ENCODE measurements at regions not wholly inside any gene's neighbourhood (a gene's known extent, or its start where the extent isn't known, plus 50 kb on each side); places are given as distances from the start of the nearest gene placed in this dataset.

DNA sequence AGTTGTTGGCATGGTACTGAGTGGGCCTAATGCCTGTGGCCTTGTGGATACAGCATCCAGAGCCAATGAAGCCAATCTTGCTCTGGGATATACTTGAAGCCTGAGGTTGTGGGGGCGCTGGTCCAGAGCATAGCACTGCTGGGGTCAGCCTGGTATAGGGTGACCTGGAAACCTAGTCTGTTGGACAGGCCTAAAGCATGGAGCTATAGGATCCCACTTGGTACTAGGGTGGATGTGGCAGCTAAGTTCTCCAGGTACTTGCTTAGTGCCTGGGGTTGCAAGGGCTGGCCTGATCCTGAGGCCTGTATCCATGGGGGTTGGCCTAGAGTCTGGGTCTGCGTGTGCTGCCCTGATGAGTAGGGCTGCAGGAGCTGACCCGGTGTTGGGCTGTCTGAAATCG lies 1168.2 kb upstream of the C9orf72 start:
- H3K27me3 ChIP-seq (ENCODE audit: control insufficient read depth in 1 of 2, insufficient read depth in 2 of 2, low read length in 2 of 2): no peaks in the 10 kb centered on the region
- DNase-seq (ENCODE audit: low spot score) (no peak), FAIRE-seq (no peak), ATAC-seq (no peak)
- in situ Hi-C loops (cut with HindIII; ENCODE audit: extremely low pct_ligation_motif_present, low pct_unique_long_range_greater_than_20kb) (no loop called here), intact Hi-C loops (cut with micrococcal nuclease; ENCODE audit: unreplicated experiment) (no loop called here)
- CTCF ChIA-PET (ENCODE audit: low intra/inter-chr PET ratio, low total read pairs): no interaction called here
- H3K9ac ChIP-seq (ENCODE audit: insufficient read depth, low read depth, low read length): no peak overlapping the region
- no peaks in the 10 kb centered on the region for H4K20me1 ChIP-seq (ENCODE audit: insufficient read depth, low read length)
- POLR2A ChIA-PET: no interaction called here
- H3K4me3 ChIP-seq (replicated peaks in 1 of 3; ENCODE audit: insufficient read depth in 1 of 3, low read depth in 2 of 3, low read length in 3 of 3): no peak overlapping the region
- no peak overlapping the region for H3K4me2 ChIP-seq (ENCODE audit: low read depth, low read length)
- H3K36me3 ChIP-seq (replicated peaks in 1 of 2; ENCODE audit: control insufficient read depth in 1 of 2, insufficient read depth in 2 of 2, low read length in 2 of 2): no peaks in the 10 kb centered on the region
- peaks cover 12% of the 10 kb centered on the region for H3K9me3 ChIP-seq (ENCODE audit: low read length)
- H3K27ac ChIP-seq (ENCODE audit: extremely low read length, insufficient read depth, low read length): no peak overlapping the region
- BruUV-seq (replicated peaks): no TSS peak
- H2AFZ ChIP-seq (ENCODE audit: low read length): no peak overlapping the region
- H3K4me1 ChIP-seq (ENCODE audit: insufficient read depth, low read length): no peaks in the 10 kb centered on the region
- no peaks in the 10 kb centered on the region for H3K79me2 ChIP-seq (ENCODE audit: insufficient read depth, low read length)
- WGBS (ENCODE audit: low lambda C conversion rate): 7% methylated on average over 3 of the region's 4 CpGs
- TF ChIP-seq ZNF256 (CRISPR knock-in tag; conservative IDR thresholded peaks at IDR 0.05) (no peak), LCORL (IDR thresholded peaks at IDR 0.05) (no peak), LCORL (CRISPR knock-in tag; IDR thresholded peaks at IDR 0.05) (no peak), EED (CRISPR knock-in tag; IDR thresholded peaks at IDR 0.05) (no peak), ZNF24 (IDR thresholded peaks at IDR 0.05) (no peak), ARNT (IDR thresholded peaks at IDR 0.05) (no peak), ASH2L (IDR thresholded peaks at IDR 0.05; ENCODE audit: insufficient read length, low read depth, low read length) (no peak), NR2F2 (IDR thresholded peaks at IDR 0.05; ENCODE audit: borderline replicate concordance, low read depth) (no peak), MXD4 (CRISPR knock-in tag; IDR thresholded peaks at IDR 0.05) (no peak), NFATC3 (CRISPR knock-in tag; IDR thresholded peaks at IDR 0.05) (no peak), ZEB1 (IDR thresholded peaks at IDR 0.05; ENCODE audit: insufficient replicate concordance, low read depth) (no peak)
- TF ChIP-seq, protein P1, sequence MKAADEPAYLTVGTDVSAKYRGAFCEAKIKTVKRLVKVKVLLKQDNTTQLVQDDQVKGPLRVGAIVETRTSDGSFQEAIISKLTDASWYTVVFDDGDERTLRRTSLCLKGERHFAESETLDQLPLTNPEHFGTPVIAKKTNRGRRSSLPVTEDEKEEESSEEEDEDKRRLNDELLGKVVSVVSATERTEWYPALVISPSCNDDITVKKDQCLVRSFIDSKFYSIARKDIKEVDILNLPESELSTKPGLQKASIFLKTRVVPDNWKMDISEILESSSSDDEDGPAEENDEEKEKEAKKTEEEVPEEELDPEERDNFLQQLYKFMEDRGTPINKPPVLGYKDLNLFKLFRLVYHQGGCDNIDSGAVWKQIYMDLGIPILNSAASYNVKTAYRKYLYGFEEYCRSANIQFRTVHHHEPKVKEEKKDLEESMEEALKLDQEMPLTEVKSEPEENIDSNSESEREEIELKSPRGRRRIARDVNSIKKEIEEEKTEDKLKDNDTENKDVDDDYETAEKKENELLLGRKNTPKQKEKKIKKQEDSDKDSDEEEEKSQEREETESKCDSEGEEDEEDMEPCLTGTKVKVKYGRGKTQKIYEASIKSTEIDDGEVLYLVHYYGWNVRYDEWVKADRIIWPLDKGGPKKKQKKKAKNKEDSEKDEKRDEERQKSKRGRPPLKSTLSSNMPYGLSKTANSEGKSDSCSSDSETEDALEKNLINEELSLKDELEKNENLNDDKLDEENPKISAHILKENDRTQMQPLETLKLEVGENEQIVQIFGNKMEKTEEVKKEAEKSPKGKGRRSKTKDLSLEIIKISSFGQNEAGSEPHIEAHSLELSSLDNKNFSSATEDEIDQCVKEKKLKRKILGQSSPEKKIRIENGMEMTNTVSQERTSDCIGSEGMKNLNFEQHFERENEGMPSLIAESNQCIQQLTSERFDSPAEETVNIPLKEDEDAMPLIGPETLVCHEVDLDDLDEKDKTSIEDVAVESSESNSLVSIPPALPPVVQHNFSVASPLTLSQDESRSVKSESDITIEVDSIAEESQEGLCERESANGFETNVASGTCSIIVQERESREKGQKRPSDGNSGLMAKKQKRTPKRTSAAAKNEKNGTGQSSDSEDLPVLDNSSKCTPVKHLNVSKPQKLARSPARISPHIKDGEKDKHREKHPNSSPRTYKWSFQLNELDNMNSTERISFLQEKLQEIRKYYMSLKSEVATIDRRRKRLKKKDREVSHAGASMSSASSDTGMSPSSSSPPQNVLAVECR (CRISPR knock-in tag; IDR thresholded peaks at IDR 0.05; ENCODE audit: borderline replicate concordance): no peak
- TF ChIP-seq, protein P2, sequence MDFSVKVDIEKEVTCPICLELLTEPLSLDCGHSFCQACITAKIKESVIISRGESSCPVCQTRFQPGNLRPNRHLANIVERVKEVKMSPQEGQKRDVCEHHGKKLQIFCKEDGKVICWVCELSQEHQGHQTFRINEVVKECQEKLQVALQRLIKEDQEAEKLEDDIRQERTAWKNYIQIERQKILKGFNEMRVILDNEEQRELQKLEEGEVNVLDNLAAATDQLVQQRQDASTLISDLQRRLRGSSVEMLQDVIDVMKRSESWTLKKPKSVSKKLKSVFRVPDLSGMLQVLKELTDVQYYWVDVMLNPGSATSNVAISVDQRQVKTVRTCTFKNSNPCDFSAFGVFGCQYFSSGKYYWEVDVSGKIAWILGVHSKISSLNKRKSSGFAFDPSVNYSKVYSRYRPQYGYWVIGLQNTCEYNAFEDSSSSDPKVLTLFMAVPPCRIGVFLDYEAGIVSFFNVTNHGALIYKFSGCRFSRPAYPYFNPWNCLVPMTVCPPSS (IDR thresholded peaks at IDR 0.05): no peak
- TF ChIP-seq, protein P3, sequence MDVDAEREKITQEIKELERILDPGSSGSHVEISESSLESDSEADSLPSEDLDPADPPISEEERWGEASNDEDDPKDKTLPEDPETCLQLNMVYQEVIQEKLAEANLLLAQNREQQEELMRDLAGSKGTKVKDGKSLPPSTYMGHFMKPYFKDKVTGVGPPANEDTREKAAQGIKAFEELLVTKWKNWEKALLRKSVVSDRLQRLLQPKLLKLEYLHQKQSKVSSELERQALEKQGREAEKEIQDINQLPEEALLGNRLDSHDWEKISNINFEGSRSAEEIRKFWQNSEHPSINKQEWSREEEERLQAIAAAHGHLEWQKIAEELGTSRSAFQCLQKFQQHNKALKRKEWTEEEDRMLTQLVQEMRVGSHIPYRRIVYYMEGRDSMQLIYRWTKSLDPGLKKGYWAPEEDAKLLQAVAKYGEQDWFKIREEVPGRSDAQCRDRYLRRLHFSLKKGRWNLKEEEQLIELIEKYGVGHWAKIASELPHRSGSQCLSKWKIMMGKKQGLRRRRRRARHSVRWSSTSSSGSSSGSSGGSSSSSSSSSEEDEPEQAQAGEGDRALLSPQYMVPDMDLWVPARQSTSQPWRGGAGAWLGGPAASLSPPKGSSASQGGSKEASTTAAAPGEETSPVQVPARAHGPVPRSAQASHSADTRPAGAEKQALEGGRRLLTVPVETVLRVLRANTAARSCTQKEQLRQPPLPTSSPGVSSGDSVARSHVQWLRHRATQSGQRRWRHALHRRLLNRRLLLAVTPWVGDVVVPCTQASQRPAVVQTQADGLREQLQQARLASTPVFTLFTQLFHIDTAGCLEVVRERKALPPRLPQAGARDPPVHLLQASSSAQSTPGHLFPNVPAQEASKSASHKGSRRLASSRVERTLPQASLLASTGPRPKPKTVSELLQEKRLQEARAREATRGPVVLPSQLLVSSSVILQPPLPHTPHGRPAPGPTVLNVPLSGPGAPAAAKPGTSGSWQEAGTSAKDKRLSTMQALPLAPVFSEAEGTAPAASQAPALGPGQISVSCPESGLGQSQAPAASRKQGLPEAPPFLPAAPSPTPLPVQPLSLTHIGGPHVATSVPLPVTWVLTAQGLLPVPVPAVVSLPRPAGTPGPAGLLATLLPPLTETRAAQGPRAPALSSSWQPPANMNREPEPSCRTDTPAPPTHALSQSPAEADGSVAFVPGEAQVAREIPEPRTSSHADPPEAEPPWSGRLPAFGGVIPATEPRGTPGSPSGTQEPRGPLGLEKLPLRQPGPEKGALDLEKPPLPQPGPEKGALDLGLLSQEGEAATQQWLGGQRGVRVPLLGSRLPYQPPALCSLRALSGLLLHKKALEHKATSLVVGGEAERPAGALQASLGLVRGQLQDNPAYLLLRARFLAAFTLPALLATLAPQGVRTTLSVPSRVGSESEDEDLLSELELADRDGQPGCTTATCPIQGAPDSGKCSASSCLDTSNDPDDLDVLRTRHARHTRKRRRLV (CRISPR knock-in tag; IDR thresholded peaks at IDR 0.05): no peak
